ENCODE measurements at regions not wholly inside any gene's neighbourhood (a gene's known extent, or its start where the extent isn't known, plus 50 kb on each side); places are given as distances from the start of the nearest gene placed in this dataset.
"Not testable (repeated sequence)": the region's sequence is repeated elsewhere in the genome, so short reads cannot be mapped to it uniquely, and the experiment has no call there.

DNA sequence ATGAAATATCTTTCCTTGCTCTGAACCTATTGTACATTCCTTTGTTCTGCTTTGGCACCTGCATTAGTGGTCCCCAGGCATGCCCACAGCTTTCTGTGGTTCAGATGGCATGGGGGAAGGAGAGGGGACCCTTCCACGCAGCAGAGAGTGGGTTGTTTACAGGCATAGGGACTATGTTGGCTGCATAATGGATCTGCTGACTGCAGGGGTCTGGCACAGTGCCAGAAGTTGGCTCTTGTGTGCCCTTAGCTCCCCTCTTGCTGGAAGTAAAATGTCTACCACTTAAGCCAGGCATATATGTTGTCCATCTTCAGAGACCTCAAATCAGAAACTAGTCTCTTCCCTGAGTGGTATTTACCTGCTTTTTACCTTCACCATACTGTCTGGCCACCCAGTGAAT, 651.9 kb upstream of the PCDH7 start:
- no peak for DNase-seq (ENCODE audit: low read depth)
- Histone ChIP-seq H3K4me3 (ENCODE audit: low read depth, low read length) (no peak overlapping the region), H3K36me3 (ENCODE audit: control insufficient read depth, insufficient read depth, low read length) (no peaks in the 10 kb centered on the region), H3K27me3 (ENCODE audit: control insufficient read depth, insufficient read depth, low read length) (no peaks in the 10 kb centered on the region)
- TF ChIP-seq, protein P1, sequence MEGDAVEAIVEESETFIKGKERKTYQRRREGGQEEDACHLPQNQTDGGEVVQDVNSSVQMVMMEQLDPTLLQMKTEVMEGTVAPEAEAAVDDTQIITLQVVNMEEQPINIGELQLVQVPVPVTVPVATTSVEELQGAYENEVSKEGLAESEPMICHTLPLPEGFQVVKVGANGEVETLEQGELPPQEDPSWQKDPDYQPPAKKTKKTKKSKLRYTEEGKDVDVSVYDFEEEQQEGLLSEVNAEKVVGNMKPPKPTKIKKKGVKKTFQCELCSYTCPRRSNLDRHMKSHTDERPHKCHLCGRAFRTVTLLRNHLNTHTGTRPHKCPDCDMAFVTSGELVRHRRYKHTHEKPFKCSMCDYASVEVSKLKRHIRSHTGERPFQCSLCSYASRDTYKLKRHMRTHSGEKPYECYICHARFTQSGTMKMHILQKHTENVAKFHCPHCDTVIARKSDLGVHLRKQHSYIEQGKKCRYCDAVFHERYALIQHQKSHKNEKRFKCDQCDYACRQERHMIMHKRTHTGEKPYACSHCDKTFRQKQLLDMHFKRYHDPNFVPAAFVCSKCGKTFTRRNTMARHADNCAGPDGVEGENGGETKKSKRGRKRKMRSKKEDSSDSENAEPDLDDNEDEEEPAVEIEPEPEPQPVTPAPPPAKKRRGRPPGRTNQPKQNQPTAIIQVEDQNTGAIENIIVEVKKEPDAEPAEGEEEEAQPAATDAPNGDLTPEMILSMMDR (IDR thresholded peaks at IDR 0.05; ENCODE audit: insufficient read depth, low read length, poor library complexity, severe bottlenecking): no peak

DNA sequence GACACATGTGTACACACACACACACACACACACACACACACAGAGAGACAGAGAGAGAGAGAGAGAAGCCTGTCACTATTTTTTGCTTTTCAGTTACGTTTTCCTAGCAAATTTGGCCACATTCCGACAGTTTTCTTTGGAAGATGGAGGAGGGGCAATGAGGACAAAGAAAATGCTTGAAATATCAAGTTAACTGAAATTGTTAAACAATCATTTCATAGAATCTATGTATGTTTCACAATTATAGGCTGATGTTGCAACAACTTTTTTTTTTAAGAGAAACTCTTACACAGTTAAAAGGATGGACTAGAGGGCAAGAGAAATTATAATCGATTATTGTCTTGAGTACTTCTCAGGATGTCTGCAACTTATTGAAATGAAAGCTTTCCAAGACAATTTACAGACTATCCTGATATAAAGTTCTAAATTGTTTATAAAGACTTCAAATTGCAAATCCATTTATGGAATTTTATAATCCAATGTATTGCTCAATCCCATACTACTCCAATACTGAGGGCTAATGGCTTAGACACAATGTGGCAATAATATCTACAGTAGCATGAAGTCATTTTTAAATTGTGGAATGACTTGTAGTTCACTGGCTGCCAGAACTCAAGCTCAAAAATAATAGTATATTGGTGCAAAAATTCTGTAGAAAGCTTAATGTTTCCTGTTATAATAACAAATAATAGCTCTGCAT, 647.0 kb upstream of the PCDH7 start:
- Histone ChIP-seq H3K36me3 (ENCODE audit: control insufficient read depth, insufficient read depth, low read length) (no peaks in the 10 kb centered on the region), H3K4me3 (ENCODE audit: low read depth, low read length) (no peak overlapping the region), H3K27me3 (ENCODE audit: control insufficient read depth, insufficient read depth, low read length) (no peaks in the 10 kb centered on the region)
- no peak for DNase-seq (ENCODE audit: low read depth)
- TF ChIP-seq, protein P1 (IDR thresholded peaks at IDR 0.05; ENCODE audit: insufficient read depth, low read length, poor library complexity, severe bottlenecking): no peak

DNA sequence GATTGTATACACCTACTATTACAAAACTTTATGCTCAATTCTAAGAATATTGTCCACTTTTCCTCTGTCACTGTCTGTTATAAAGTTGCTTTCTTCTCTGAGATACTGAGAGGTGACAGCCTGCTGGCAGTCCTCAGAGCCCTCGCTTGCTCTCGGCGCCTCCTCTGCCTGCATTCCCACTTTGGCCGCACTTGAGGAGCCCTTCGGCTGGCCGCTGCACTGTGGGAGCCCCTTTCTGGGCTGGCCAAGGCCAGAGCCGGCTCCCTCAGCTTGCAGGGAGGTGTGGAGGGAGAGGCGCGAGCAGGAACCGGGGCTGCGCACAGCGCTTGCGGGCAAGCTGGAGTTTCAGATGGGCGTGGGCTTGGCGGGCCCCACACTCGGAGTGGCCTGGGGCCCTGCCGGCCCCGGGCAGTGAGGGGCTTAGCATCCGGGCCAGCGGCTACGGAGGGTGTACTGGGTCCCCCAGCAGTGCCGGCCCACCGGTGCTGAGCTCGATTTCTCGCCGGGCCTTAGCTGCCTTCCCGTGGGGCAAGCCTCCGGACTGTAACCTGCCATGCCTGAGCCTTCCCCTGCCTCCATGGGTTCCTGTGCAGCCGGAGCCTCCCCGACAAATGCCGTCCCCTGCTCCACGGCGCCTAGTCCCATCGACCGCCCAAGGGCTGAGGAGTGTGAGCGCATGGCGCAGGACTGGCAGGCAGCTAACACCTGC, 627.6 kb upstream of the PCDH7 start:
- DNase-seq (ENCODE audit: low read depth); H3K4me3 ChIP-seq (ENCODE audit: low read depth, low read length); H3K36me3 ChIP-seq (ENCODE audit: control insufficient read depth, insufficient read depth, low read length); H3K27me3 ChIP-seq (ENCODE audit: control insufficient read depth, insufficient read depth, low read length): not testable (repeated sequence)

DNA sequence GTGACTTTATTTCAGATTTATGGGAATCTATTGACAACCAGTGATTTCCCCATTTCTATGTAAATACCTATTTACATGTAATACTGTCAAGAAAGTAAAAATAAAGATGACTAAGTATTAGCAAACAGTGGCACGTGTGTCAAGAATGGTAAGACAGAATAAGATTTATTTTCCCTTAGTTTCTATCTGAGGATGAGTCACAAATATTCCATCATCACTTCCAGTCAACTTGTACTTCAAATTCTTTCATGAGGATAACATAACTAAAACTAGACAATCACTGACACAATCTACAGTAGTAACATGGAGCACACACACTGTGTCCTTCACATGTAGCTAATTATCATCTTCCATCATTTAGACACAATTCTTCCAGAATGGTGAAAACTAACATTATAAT, 625.3 kb upstream of the PCDH7 start:
- H3K4me3 ChIP-seq (ENCODE audit: low read depth, low read length): no peak overlapping the region
- no peaks in the 10 kb centered on the region for H3K36me3 ChIP-seq (ENCODE audit: control insufficient read depth, insufficient read depth, low read length)
- TF ChIP-seq, protein P1 (IDR thresholded peaks at IDR 0.05; ENCODE audit: insufficient read depth, low read length, poor library complexity, severe bottlenecking): no peak
- DNase-seq (ENCODE audit: low read depth): no peak
- H3K27me3 ChIP-seq (ENCODE audit: control insufficient read depth, insufficient read depth, low read length): no peaks in the 10 kb centered on the region

DNA sequence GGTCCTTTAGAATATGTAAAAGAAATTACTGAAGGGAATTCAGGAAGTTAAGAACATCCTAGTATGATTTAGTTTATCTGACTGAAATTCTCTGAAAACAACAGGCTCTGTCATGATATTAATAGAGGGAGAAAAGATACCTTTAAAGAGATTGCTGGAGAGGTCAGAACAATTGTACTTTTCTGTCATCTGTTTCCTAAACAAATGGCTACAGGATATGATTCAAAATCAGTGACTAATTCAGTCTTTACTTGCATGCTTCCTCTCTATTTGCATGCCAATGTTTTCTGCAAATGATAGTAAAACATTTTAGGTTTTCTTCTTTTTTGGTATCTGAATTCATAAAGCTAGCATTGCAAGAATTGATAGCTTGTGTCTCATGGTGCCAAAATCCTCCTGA, 616.7 kb upstream of the PCDH7 start:
- no peak for DNase-seq (ENCODE audit: low read depth)
- no peaks in the 10 kb centered on the region for H3K36me3 ChIP-seq (ENCODE audit: control insufficient read depth, insufficient read depth, low read length)
- TF ChIP-seq, protein P1 (IDR thresholded peaks at IDR 0.05; ENCODE audit: insufficient read depth, low read length, poor library complexity, severe bottlenecking): no peak
- no peaks in the 10 kb centered on the region for H3K27me3 ChIP-seq (ENCODE audit: control insufficient read depth, insufficient read depth, low read length)
- no peak overlapping the region for H3K4me3 ChIP-seq (ENCODE audit: low read depth, low read length)

DNA sequence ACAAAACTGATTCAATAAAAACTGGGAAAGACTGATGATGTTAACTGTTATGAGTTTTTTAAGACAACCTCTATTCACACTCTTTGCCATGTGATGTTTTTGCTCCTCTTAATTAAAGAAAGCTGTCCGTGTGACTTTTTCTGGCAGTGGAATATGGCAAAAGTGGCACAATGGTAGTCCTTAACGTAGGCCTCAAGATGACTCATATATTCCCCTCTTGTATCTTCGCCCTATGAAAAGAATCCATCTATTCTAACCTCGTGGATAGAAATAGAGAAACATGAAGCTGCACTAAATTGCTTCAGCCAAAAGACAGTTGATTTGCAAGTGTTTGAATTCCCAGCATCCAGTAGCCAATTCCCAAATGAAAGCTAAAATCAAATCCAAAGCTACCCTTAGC, 603.8 kb upstream of the PCDH7 start:
- no peaks in the 10 kb centered on the region for H3K36me3 ChIP-seq (ENCODE audit: control insufficient read depth, insufficient read depth, low read length)
- no peak overlapping the region for H3K4me3 ChIP-seq (ENCODE audit: low read depth, low read length)
- no peak for DNase-seq (ENCODE audit: low read depth)
- H3K27me3 ChIP-seq (ENCODE audit: control insufficient read depth, insufficient read depth, low read length): no peaks in the 10 kb centered on the region
- TF ChIP-seq, protein P1 (IDR thresholded peaks at IDR 0.05; ENCODE audit: insufficient read depth, low read length, poor library complexity, severe bottlenecking): no peak
